ENCODE measurements at regions not wholly inside any gene's neighbourhood (a gene's known extent, or its start where the extent isn't known, plus 50 kb on each side); places are given as distances from the start of the nearest gene placed in this dataset.

DNA sequence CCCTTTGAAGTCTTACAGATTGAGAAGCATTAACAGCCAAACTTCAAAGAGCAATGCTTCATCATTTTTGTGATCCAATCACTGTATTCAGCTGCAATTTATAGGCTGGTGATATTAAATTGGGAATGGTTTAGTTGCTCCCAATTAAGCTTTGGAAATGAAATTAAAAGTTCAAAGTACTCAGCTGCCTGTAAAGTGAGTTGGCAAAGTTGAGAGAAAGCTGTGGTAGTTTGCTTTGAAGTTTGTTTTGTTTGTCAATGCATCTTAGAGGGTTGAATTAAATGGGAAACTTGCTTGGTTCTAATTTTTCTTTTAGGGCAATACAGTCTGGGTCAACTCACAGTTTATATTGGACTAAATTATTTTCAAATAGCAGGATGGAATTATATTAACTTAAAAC is 238.4 kb upstream of the CTSO start:
- TF ChIP-seq, protein P1, sequence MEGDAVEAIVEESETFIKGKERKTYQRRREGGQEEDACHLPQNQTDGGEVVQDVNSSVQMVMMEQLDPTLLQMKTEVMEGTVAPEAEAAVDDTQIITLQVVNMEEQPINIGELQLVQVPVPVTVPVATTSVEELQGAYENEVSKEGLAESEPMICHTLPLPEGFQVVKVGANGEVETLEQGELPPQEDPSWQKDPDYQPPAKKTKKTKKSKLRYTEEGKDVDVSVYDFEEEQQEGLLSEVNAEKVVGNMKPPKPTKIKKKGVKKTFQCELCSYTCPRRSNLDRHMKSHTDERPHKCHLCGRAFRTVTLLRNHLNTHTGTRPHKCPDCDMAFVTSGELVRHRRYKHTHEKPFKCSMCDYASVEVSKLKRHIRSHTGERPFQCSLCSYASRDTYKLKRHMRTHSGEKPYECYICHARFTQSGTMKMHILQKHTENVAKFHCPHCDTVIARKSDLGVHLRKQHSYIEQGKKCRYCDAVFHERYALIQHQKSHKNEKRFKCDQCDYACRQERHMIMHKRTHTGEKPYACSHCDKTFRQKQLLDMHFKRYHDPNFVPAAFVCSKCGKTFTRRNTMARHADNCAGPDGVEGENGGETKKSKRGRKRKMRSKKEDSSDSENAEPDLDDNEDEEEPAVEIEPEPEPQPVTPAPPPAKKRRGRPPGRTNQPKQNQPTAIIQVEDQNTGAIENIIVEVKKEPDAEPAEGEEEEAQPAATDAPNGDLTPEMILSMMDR (IDR thresholded peaks at IDR 0.05), result no peak
- no peak for TF ChIP-seq POLR2A (IDR thresholded peaks at IDR 0.05)

Data from body of pancreas (tissue), 4 donors.